HUES48 (cell line): ENCODE measurements at regions not wholly inside any gene's neighbourhood (a gene's known extent, or its start where the extent isn't known, plus 50 kb on each side); places are given as distances from the start of the nearest gene placed in this dataset.

ENCODE experiments used
- H3K27ac ChIP-seq: one replicate; pipeline ENCODE4 v1.7.0; 2013; ENCODE audit warnings: low read depth, low read length, inconsistent platforms
- H3K27me3 ChIP-seq: 2 replicates; pipeline ENCODE4 v1.6.1; 2013; ENCODE audit warnings: mild to moderate bottlenecking, low read length; ENCODE audit not compliant: control insufficient read depth, insufficient read depth
- H3K36me3 ChIP-seq: 2 replicates; pipeline ENCODE4 v1.6.1; 2013; ENCODE audit warnings: low read length; ENCODE audit not compliant: control insufficient read depth, insufficient read depth
- H3K4me1 ChIP-seq: 2 replicates; pipeline ENCODE4 v1.6.1; 2013; ENCODE audit warnings: mild to moderate bottlenecking, low read length; ENCODE audit not compliant: control insufficient read depth, insufficient read depth
- H3K4me3 ChIP-seq: 2 replicates; pipeline ENCODE4 v1.5.1; 2013; ENCODE audit warnings: mild to moderate bottlenecking, low read depth, low read length
- H3K9ac ChIP-seq: 2 replicates; pipeline ENCODE4 v1.6.1; 2013; ENCODE audit warnings: mild to moderate bottlenecking, low read depth, low read length, moderate library complexity
- H3K9me3 ChIP-seq: 2 replicates; pipeline ENCODE4 v1.6.1; 2013; ENCODE audit warnings: low read length; ENCODE audit not compliant: control insufficient read depth, insufficient read depth

- H3K27ac ChIP-seq, result peak overlapping the region; percentile 37
- H3K4me3 ChIP-seq, result no peak overlapping the region
- H3K27me3 ChIP-seq, result no peaks in the 10 kb centered on the region
- H3K9ac ChIP-seq, result no peak overlapping the region
- no peaks in the 10 kb centered on the region for H3K9me3 ChIP-seq
- no peaks in the 10 kb centered on the region for H3K36me3 ChIP-seq
- peaks cover 12% of the 10 kb centered on the region for H3K4me1 ChIP-seq
Measured at GRCh38 chr9:31259824-31260223, 1124.6 kb upstream of the ACO1 start.

GRCh38 chr9:31272456-31273295, 1111.8 kb upstream of the ACO1 start:
- Histone ChIP-seq H3K9me3 (no peaks in the 10 kb centered on the region), H3K4me3 (no peak overlapping the region), H3K27me3 (no peaks in the 10 kb centered on the region), H3K9ac (no peak overlapping the region), H3K36me3 (no peaks in the 10 kb centered on the region), H3K27ac (no peak overlapping the region), H3K4me1 (peaks cover 32% of the 10 kb centered on the region)

- no peak overlapping the region for H3K4me3 ChIP-seq
- H3K4me1 ChIP-seq, result peaks cover 26% of the 10 kb centered on the region
- H3K27me3 ChIP-seq, result no peaks in the 10 kb centered on the region
- H3K9ac ChIP-seq, result no peak overlapping the region
- no peak overlapping the region for H3K27ac ChIP-seq
- no peaks in the 10 kb centered on the region for H3K36me3 ChIP-seq
- no peaks in the 10 kb centered on the region for H3K9me3 ChIP-seq
Measured at GRCh38 chr9:31275419-31275818, 1109.0 kb upstream of the ACO1 start.

GRCh38 chr9:31290731-31291130, 1093.7 kb upstream of the ACO1 start:
- Histone ChIP-seq H3K4me1 (no peaks in the 10 kb centered on the region), H3K9ac (no peak overlapping the region), H3K9me3 (peaks cover 4% of the 10 kb centered on the region; the same call in 1 of the 2 replicates), H3K4me3 (no peak overlapping the region), H3K27ac (no peak overlapping the region), H3K36me3 (no peaks in the 10 kb centered on the region), H3K27me3 (no peaks in the 10 kb centered on the region)

GRCh38 chr9:31302620-31303418, 1081.6 kb upstream of the ACO1 start:
- no peak overlapping the region for H3K27ac ChIP-seq
- H3K9me3 ChIP-seq, result no peaks in the 10 kb centered on the region
- H3K9ac ChIP-seq, result no peak overlapping the region
- H3K4me3 ChIP-seq, result no peak overlapping the region
- H3K36me3 ChIP-seq, result no peaks in the 10 kb centered on the region
- no peaks in the 10 kb centered on the region for H3K27me3 ChIP-seq
- H3K4me1 ChIP-seq, result no peaks in the 10 kb centered on the region

- no peak overlapping the region for H3K4me3 ChIP-seq
- H3K36me3 ChIP-seq, result no peaks in the 10 kb centered on the region
- H3K4me1 ChIP-seq, result no peaks in the 10 kb centered on the region
- H3K27me3 ChIP-seq, result no peaks in the 10 kb centered on the region
- no peak overlapping the region for H3K27ac ChIP-seq
- H3K9me3 ChIP-seq, result no peaks in the 10 kb centered on the region
- no peak overlapping the region for H3K9ac ChIP-seq
Measured at GRCh38 chr9:31304576-31304975, 1079.9 kb upstream of the ACO1 start.

GRCh38 chr9:31314241-31314640, 1070.2 kb upstream of the ACO1 start:
- no peaks in the 10 kb centered on the region for H3K9me3 ChIP-seq
- 0 out of 2 replicates have a peak, but pooled peaks cover 3% of the 10 kb centered on the region for H3K4me1 ChIP-seq
- H3K27ac ChIP-seq, result no peak overlapping the region
- no peaks in the 10 kb centered on the region for H3K27me3 ChIP-seq
- H3K9ac ChIP-seq, result no peak overlapping the region
- no peaks in the 10 kb centered on the region for H3K36me3 ChIP-seq
- no peak overlapping the region for H3K4me3 ChIP-seq

- no peak overlapping the region for H3K27ac ChIP-seq
- no peaks in the 10 kb centered on the region for H3K27me3 ChIP-seq
- no peaks in the 10 kb centered on the region for H3K4me1 ChIP-seq
- no peak overlapping the region for H3K4me3 ChIP-seq
- H3K36me3 ChIP-seq, result no peaks in the 10 kb centered on the region
- no peak overlapping the region for H3K9ac ChIP-seq
- H3K9me3 ChIP-seq, result no peaks in the 10 kb centered on the region
Measured at GRCh38 chr9:31320494-31320893, 1063.9 kb upstream of the ACO1 start.

- no peaks in the 10 kb centered on the region for H3K36me3 ChIP-seq
- H3K4me1 ChIP-seq, result no peaks in the 10 kb centered on the region
- no peaks in the 10 kb centered on the region for H3K9me3 ChIP-seq
- no peaks in the 10 kb centered on the region for H3K27me3 ChIP-seq
- H3K27ac ChIP-seq, result no peak overlapping the region
- no peak overlapping the region for H3K9ac ChIP-seq
- H3K4me3 ChIP-seq, result no peak overlapping the region
Measured at GRCh38 chr9:31321256-31321655, 1063.2 kb upstream of the ACO1 start.

- Histone ChIP-seq H3K36me3 (no peaks in the 10 kb centered on the region), H3K9ac (no peak overlapping the region), H3K4me3 (no peak overlapping the region), H3K4me1 (no peaks in the 10 kb centered on the region), H3K9me3 (no peaks in the 10 kb centered on the region), H3K27ac (no peak overlapping the region), H3K27me3 (no peaks in the 10 kb centered on the region)
Measured at GRCh38 chr9:31321686-31322085, 1062.8 kb upstream of the ACO1 start.
